ENCODE measurements at regions not wholly inside any gene's neighbourhood (a gene's known extent, or its start where the extent isn't known, plus 50 kb on each side); places are given as distances from the start of the nearest gene placed in this dataset.

DNA sequence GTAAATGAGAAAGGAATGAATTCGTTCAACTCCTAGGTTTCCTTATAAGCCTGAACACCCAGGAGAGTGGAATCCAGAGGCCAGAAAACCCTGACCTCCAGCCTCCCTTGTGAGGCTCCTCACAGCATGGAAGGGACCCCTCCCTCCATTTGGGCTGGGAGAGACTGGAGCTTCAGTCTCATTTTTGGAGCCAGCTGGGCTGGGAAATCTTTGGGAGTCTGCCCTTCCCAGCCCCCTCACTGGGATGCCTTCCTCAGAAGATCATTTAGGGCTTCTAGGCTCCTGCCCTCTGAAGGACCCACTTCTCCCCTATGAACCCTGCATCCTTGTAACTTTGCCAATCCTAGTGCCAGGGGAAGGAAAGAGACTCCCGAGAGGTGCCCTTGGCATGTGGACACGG, 346.1 kb downstream of the CYP26B1 start:
- Histone ChIP-seq H3K4me1 (no peaks in the 10 kb centered on the region), H3K9me3 (no peaks in the 10 kb centered on the region), H3K27ac (no peak overlapping the region), H3K27me3 (no peaks in the 10 kb centered on the region), H3K36me3 (no peaks in the 10 kb centered on the region), H3K4me3 (no peak overlapping the region)
- intact Hi-C loops (cut with DNase I), result loop anchor here in 1 of 2 donors (10.0 kb wide), 1 partner anchor 353 kb away; no protein-coding TSS in a partner anchor
- 33% methylated on average over 1 of the region's 3 CpGs for WGBS (ENCODE audit: insufficient coverage, low coverage, low lambda C conversion rate, missing lambda C conversion rate)
- no peak for DNase-seq
- no peak for TF ChIP-seq POLR2A (IDR thresholded peaks at IDR 0.05)
- TF ChIP-seq, protein P1, sequence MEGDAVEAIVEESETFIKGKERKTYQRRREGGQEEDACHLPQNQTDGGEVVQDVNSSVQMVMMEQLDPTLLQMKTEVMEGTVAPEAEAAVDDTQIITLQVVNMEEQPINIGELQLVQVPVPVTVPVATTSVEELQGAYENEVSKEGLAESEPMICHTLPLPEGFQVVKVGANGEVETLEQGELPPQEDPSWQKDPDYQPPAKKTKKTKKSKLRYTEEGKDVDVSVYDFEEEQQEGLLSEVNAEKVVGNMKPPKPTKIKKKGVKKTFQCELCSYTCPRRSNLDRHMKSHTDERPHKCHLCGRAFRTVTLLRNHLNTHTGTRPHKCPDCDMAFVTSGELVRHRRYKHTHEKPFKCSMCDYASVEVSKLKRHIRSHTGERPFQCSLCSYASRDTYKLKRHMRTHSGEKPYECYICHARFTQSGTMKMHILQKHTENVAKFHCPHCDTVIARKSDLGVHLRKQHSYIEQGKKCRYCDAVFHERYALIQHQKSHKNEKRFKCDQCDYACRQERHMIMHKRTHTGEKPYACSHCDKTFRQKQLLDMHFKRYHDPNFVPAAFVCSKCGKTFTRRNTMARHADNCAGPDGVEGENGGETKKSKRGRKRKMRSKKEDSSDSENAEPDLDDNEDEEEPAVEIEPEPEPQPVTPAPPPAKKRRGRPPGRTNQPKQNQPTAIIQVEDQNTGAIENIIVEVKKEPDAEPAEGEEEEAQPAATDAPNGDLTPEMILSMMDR (IDR thresholded peaks at IDR 0.05), result no peak
- no peak for ATAC-seq

DNA sequence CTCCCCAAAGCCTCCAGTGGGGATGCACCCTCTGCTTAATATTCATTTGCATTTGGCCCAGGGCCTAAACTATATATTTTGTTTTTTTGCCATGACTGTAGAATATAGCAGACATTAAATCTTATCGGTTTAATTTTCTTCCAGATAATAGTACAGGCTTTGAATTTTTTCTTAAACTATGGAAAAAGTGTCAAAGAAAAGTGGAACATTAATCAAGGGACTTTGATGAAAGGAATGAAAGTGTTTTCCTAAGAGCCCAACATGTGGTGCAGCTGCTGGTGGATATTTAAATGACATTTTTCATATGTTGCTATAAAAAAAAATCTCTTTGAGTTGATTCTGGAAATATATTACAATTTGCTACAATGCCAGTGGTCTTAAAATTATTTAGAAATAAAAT, 346.8 kb downstream of the CYP26B1 start:
- TF ChIP-seq, protein P1 (IDR thresholded peaks at IDR 0.05), result no peak
- TF ChIP-seq POLR2A (IDR thresholded peaks at IDR 0.05), result no peak

DNA sequence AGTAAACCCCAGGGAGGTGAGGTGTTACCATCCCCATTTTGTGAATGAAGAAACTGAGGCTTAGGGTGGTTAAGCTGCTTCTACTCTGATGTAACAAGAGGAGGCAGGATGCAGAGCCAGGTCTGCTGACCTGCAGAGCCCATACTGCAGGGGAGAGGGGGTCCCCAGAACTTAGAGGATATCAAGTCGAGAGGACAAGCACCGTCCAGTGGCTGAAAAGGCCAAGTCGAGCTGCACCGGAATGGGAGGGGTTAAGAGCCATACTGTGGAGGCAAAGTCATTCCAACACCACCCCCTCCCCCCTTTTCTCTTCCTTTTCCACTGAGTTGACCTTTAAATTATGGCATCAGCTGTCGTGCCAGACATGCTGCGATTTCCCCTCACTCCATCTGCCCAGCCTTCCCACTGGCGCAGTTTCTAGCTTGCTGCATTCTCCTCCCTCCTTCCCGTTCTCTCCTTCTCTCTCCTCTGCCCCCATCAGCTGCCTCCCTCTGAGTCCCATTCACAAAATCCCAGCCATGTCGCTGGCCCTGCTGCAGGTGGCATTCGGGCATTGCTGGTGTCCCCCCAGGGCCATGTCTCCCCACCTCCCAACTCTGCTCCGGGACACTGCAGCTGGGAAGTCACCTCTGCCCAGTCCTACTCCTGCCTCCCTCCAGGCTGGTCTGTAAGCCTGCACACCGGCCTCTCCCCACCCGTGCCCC, 346.9 kb downstream of the DYSF start:
- H3K4me1 ChIP-seq, result no peaks in the 10 kb centered on the region
- ATAC-seq, result no peak
- H3K9me3 ChIP-seq, result no peaks in the 10 kb centered on the region
- WGBS (ENCODE audit: insufficient coverage, low coverage, low lambda C conversion rate, missing lambda C conversion rate), result 75% methylated on average over 10 of the region's 13 CpGs
- no peak overlapping the region for H3K27ac ChIP-seq
- peak in 1 of 3 donors; percentile 38 for DNase-seq
- H3K36me3 ChIP-seq, result no peaks in the 10 kb centered on the region
- TF ChIP-seq, protein P1 (IDR thresholded peaks at IDR 0.05), result no peak
- no peak for TF ChIP-seq POLR2A (IDR thresholded peaks at IDR 0.05)
- no peaks in the 10 kb centered on the region for H3K27me3 ChIP-seq
- H3K4me3 ChIP-seq, result no peak overlapping the region
- intact Hi-C loops (cut with DNase I), result loop anchor here in 1 of 2 donors (10.0 kb wide), 1 partner anchor 355 kb away; no protein-coding TSS in a partner anchor

More for the DNA sequence above, 346.8 kb downstream of the CYP26B1 start:
- no peak overlapping the region for H3K27ac ChIP-seq
- H3K27me3 ChIP-seq, result no peaks in the 10 kb centered on the region
- no peak for ATAC-seq
- no peak for DNase-seq
- no peaks in the 10 kb centered on the region for H3K4me1 ChIP-seq
- H3K4me3 ChIP-seq, result no peak overlapping the region
- 82% methylated on average over 1 of the region's 1 CpG for WGBS (ENCODE audit: insufficient coverage, low coverage, low lambda C conversion rate, missing lambda C conversion rate)
- no peaks in the 10 kb centered on the region for H3K9me3 ChIP-seq
- intact Hi-C loops (cut with DNase I), result loop anchor here in 1 of 2 donors (10.0 kb wide), 1 partner anchor 354 kb away; no protein-coding TSS in a partner anchor
- no peaks in the 10 kb centered on the region for H3K36me3 ChIP-seq

DNA sequence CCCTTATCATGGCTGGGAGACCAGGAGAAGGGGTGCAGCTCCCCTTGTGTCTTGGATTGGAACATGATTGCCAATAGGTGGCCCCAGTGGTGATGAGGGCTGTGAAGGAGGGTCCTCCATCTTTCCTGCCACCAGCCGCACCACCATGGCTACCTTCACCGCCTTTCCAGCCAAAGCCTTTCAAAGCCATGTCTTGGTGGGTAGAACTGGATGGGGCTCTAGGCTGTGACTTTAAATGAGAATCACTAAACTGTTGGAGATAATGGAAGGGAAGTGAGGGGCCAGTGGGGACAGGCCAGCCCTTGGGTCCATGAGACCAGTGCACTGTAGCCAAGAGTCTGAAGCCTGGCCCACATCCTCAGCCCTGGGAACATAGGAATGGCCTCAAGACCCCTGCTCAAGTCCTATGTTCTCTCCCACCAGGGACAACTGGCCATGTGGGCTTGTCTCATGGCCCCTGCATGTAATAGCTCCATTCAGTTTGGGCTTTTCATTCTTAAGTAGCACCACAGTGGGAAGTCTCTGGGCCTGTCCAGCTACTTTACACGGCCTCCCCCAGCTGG, 345.7 kb downstream of the DYSF start:
- Histone ChIP-seq H3K36me3 (no peaks in the 10 kb centered on the region), H3K4me3 (no peak overlapping the region), H3K27ac (no peak overlapping the region), H3K9me3 (no peaks in the 10 kb centered on the region), H3K27me3 (no peaks in the 10 kb centered on the region), H3K4me1 (no peaks in the 10 kb centered on the region)
- ATAC-seq (no peak), DNase-seq (peak in 1 of 3 donors; percentile 15)
- no peak for TF ChIP-seq POLR2A (IDR thresholded peaks at IDR 0.05)
- TF ChIP-seq, protein P1 (IDR thresholded peaks at IDR 0.05), result no peak
- intact Hi-C loops (cut with DNase I), result loop anchor here (5.0 to 10.0 kb wide), 3 partner anchors 184 to 254 kb away; no protein-coding TSS in a partner anchor
- 80% methylated on average over 1 of the region's 3 CpGs for WGBS (ENCODE audit: insufficient coverage, low coverage, low lambda C conversion rate, missing lambda C conversion rate)
